Embryonic facial prominence (tissue), 1 donor: ENCODE measurements at regions not wholly inside any gene's neighbourhood (a gene's known extent, or its start where the extent isn't known, plus 50 kb on each side); places are given as distances from the start of the nearest gene placed in this dataset.

ENCODE experiments used
- DNase-seq: peaks from one replicate; pipeline ENCODE4 v3.0.0-alpha.2; 2016; ENCODE audit errors: extremely low spot score

DNA sequence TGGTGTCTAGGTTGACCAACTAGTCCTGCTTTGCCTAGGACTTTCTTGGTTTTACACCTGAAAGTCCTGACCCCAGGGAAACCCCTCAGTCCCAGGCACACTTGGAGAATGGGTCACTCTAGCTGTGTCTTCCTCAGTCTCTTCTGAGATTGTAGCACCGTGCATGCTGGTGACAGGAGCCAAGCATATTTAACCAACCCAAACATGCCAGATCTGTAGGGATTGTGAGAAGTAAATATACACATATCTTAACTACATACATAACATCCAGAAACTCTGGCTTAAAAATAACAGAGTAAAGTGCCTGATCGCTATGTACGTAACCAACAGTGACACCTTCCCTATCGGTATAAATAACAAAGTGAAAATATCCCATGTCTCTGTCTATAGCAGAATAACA lies 158.1 kb downstream of the HAPSTR1 start:
- DNase-seq = no peak

DNA sequence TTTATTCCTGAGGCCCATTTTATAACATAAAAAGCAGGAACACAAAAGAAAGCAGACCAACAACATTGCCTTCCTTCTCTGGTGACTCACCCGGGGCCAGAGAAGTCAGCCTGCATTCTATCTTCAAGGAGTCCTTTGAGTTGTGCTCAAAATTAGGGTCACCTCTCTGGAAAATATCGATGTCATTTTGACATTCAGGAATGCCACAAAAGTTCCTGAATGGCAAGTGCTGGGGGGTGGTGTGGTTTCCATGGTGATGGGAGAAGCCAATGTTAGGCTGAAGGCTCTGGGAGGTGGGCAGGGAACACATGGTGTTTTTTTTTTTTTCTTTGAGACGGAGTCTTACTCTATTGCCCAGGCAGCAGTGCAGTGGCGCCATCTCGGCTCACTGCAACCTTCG lies 159.6 kb downstream of the HAPSTR1 start:
- no peak for DNase-seq

DNA sequence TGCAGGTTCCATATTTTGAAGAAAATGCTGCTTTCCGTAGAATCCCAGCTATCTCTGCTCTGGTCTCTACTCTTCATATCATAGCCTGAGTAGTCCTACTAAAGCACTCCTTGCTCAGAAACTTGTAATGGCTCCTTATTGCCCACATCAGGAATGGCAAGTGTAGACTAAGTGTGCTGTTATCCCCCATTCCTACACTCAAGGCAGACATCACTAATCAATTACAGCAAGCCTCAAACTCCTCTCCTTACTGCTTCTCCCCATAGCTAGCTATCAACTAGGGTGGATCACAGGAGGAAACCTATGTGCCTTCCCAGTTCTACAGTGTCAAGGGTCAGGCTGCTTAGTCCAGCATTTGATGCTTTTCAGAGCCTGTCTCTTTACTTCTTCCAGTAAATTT lies 163.4 kb downstream of the HAPSTR1 start:
- DNase-seq = no peak

DNA sequence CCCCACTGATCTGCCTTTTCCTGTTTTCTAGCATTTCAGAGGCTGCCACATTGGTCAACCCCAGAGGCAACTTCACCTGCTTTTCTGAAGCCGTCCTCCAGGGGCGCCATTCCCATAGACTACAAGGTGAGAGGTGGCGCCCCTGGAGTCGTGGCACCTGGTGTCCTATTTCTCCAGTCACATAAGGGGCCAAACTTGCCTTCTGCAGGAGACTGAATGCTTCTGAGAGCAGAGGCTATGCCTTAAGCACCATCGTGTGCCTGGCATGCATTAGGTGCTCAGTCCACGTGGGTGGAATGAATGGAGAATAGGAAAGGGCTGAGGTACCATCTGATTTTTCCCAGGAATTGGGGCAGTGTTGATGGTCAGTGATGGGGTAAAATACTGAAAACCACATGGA lies 164.8 kb downstream of the HAPSTR1 start:
- DNase-seq = no peak

DNA sequence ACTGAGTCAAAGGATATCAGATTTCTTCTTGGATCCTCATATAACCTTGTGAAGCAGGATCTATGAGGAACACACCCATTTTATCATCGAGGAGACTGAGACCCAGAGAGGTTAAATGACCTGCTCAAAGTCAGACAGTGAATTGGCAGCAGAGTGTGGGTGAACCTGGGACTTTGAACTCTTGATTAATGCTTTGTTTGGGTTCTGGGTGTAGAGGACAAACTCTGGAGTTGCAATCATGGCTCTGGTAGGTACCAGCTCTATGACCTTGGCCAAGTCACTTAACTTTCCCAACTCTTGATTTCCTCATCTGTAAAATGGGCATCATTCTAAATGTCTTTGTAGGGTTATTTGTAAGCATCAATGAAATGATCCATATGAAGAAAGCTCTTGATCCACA lies 166.4 kb downstream of the HAPSTR1 start:
- DNase-seq = no peak

DNA sequence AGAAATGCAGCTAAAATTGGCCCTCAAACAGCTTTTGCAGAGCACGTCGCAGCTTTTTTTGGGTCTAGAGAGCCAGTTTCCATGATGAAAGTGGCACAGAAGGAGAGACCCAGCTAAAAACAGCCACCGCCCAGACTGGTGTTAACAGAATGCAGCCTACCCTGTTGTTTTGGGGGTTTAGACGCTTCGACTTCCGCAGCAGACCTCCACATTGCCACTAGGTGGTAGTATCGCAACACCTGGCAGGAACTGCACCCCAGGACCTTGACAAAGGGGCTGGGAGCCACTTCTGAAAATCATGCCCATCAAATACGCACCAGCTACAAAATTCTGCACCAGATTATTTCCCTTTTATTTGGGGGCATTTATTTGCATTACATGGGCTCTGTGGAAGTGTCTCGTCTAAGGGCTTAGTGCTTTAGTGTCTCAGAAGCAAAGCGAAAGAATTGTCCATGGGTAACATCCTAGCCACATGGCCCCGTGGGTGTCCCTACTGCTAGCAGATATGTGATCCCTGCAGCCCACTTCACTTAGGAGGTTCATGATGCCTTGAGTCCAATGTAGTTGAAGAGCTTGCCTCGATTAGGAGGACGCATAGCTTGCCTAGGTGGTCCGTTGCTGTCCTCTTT lies 167.1 kb downstream of the HAPSTR1 start:
- DNase-seq = no peak

DNA sequence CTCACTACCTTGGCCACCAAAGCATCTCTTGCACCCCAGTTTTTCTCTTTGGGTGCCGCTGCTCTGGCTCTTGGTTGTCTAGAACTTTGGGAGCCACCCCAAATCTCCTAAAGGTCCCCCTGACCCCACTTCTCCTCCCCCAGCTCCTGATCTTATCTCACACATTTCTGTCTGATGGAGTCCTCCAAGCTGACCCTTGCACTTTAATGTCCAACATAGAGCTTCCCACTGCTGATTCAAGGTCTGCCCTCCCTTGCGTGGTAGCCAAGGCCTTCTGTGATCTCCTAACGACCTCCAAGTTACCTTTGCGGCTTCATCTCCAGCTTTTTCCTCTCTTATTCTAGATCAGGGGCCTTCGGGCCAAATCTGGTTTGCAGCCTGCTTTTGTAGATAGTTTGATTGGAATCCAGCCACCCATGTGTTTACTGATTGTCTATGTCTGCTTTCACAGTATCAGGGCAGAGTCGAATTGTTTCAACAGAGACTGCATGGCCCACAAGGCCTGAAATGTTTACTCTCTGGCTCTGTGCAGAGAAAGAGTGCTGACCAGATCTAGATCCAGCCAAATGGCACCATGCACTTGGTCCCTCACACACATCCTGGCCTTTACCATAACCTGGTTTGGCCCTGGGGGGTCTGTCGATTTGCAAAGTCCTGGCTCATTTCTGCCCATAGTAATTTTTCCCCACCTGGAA lies 168.6 kb downstream of the HAPSTR1 start:
- no peak for DNase-seq

DNA sequence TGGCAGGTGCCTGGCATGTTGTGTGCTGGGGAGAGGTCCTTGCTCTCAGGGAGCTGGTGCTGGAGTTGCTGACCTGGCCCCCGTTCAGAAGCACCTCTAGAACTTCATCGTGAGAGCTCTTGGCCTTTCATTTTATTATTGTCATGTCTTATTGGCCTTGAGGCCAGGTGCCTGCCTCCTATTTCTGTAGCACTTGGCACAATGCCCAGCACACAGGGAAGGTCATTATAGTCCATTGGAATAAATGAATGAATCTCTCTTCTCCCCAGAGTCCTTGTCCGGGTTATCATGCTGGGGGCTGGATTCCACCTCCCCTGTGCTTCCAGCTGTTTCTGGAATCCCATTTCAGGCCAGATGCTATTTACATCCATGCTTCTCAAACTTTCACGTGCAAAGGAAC lies 169.2 kb downstream of the HAPSTR1 start:
- no peak for DNase-seq

DNA sequence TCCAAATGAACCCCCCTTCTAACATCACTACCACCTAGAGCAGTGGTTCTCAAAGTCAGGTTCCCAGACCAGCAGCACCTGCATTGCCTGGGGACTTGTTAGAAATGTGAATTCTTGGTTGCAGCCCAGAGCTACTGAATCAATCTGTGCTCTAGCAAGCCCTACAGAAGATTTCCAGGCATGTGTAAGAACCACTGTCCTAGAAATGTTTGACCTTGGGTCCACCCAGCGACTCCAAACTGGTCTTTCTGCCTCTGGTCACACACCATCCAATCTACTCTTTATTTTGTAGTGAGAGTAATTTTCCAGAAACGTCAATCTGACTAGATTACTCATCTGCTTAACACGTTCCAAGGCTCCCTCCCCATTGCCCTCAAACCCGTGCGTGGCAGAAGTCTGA lies 169.9 kb downstream of the HAPSTR1 start:
- no peak for DNase-seq

DNA sequence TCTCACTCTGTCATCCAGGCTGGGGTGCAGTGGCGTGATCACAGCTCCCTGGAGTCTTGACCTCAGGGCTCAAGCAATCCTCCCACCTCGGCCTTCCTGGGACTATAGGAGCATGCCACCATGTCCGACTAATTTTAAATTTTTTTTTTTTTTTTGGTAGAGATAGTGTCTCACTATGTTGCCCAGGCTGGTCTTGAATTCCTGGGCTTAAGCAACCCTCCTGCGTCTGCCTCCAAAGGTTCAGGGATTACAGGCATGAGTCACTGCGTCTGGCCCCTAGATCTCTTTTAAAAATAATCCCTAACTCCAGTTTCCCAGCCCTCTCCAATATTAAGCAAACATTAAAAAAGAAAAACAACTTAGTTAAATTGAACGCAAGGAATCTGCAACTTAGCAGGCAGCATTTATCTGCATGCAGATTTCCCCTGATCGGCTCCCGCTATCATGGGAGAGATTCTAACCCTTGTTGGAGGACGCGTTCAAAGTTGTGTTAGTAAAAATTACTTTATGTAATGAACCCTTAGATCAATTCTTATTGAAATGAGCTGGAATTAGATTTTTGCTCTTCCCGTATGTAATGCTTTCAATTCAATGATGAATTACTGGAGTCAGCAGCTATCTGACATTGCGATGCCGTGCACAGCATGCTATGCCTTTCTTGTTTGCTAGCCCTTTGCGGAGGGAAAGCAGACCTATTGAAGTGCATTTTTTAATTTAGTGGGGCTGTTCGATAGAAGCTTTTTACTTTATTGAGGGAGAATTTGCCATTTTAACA lies 171.7 kb downstream of the HAPSTR1 start:
- DNase-seq = no peak

DNA sequence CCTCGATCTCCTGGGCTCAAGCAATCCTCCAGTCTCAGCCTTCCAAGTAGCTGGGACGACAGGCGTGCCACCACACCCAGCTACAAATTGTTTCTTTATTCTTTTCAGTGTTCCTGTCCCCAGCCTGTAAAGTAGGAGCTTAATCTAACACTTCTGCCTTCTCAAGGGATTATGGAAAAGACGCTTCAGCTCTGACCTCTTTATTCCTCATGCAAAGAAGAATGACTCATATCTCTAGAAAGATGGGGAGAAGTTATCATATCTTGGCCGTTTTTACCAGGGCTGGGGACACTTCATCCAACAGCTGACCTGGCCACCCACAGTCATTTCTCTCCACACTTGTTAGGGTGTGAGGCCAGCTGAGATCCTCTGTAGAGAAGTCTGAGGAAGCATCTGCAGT lies 172.6 kb downstream of the HAPSTR1 start:
- no peak for DNase-seq

DNA sequence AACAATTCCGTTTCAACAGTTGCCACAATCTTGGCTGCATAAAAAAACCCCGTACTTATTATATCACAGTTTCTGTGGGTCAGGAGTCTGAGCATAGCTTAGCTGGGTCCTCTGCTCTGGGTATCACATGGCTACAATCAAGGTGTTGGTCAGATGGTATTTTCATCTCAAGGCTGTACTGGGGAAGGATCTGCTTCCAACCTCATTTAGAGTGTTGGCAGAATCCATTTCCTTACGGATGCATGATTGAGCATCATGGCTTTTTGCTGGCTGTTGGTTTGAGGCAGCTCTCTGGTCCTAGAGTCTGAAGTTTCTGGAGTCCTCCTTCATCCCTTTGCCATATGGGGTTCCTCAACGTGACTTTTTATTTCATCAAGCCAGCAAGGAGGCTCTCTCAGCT lies 177.0 kb downstream of the HAPSTR1 start:
- DNase-seq = no peak

DNA sequence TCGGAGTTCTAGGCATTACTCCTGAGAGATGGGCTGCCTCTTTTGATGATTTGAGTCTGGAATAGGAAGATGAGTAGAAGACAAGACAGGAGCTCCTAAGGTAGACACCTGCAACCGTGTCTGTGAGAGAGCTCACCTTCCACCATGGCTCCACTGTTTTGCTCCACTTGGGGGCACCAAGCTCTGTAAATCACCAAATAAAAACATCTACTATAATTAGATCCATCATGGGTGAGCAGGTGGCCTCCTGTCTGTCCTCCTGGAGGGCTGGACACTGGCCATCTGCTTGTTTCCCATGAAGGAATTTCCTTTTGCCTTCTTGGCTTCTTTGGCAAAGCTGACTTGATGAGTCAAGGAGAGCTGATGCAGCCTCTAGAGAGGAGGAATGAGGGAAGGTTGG lies 179.0 kb downstream of the HAPSTR1 start:
- no peak for DNase-seq

DNA sequence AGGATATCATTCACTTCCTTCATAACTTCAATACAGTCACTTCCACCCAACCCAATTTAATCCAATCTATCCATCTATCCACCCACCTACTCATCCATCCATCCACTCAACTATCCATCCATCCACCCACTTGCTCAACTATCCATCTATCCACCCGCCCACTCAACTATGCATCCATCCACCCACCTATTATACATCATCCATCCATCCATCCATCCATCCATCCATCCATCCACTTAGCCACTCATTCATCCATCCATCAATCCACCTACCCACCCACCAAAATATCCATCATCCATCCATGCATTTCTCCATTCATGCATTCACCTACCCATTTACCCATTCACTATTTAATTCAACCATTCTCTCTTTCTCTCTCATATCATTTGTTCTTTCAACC lies 179.5 kb downstream of the HAPSTR1 start:
- no peak for DNase-seq

DNA sequence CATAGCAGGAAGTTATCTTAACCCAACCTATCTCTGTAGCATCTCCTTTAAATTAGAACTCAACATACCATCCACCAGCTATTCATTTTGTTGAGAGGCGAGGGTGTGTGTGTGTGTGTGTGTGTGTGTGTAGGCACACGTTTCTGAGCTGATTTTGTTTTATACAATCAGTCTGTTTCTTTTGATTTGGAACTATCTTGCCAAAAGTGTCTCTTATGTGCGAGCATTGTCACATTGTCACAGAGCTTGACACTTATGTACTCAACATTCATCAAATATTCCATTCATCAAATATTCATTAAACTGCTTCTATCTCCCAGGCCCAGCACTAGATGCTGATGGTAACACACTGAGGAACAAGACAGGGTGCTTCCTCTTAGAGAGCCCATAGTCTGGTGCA lies 180.4 kb downstream of the HAPSTR1 start:
- DNase-seq = no peak

DNA sequence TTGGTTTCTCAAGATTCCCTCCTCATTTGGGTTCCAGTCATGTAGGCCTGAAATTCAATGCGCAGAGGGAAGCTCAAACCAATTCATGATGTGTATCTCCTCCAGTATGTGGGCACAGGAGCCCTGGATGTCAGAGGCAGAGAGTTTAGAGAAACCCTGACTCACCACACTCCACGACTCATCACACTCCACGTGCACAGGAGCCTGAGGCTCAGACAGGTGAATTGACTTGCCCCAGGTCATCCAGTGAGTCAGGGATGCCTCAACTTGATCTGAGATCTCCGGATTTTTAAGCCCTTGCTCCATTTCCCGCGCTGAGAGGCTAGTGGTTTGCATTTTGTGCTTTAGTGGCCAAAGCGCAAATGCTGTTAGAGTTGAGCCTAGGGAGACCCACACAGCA lies 183.9 kb downstream of the HAPSTR1 start:
- DNase-seq = no peak

DNA sequence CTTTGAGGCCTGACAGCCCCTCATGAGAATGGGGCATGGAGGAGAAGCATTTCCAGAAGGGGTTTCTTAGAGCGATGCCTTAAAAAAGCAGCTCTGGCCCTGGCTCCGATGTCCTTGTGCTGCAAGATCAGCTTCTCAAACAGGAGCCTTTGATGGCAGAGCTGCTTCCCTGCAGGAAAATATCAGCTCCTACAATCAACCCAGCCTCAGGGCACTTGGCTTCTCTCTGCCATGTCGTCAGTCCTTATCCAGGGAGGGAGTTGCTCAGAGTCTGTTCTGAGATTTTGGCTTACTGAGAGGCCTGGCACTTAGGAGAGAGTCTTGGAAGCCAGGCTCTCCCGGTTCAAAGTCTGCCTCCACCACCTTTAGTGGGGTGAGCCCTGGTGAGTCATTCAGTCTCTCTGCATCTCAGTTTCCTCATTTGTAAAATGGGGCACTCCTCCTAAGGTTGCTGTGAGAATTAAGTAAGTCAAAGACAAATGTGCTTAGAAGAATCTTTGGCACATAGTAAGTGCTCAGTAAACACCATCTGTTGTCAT lies 184.4 kb downstream of the HAPSTR1 start:
- no peak for DNase-seq

DNA sequence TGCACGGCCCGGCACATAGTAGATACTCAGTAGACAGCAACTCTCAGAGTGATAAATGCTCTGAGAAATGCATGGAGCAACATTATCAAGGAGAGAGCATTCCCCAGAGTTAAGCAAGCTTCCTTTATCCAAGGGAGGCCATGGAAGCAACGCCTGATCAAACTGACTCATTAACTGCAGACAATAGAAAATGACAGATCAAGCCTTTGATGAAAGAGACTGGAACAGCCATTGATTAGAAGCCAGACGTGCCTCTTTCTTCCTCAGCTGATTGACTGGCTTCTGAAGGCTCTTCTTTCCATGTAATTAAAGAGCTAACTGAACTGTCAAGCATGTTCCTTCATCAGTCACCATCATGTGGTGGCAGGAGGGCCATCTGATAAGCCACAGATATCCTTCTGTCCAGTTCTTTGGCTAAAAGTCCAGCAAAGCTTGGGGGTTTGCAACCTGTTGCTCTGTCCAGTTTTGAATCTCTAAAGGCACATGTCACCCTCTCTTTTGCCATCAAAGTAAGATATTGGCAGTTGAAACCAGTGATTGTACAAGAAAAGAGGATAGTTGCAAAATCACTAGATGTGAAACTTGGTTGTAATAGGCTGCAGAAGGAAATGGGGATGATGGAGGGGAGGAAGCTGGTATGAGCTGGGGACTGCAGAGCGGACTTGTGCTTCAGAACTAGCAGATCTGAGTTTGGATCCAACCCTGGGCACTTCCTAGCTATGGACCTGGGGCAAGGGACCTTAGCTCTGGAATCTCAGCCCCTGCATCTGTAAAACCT lies 188.0 kb downstream of the HAPSTR1 start:
- no peak for DNase-seq

DNA sequence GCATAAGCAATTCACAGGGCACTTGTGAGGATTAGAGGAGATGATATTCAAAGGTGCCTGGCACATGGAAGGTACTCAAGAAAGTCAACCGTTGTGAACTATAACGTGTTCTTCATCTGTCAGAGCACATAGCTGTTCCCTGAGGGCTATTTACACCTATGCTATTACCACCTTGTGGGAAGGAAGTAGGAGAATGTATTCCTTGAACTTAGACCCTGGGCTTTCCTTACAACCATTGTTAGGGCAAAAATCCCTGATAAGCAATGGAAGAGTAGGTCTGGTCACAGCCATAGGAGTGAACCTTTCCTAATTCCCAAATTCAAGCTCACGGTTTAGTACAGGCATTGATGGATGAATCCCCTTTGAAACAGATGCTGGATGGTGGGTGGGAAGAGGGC lies 188.6 kb downstream of the HAPSTR1 start:
- DNase-seq = no peak

DNA sequence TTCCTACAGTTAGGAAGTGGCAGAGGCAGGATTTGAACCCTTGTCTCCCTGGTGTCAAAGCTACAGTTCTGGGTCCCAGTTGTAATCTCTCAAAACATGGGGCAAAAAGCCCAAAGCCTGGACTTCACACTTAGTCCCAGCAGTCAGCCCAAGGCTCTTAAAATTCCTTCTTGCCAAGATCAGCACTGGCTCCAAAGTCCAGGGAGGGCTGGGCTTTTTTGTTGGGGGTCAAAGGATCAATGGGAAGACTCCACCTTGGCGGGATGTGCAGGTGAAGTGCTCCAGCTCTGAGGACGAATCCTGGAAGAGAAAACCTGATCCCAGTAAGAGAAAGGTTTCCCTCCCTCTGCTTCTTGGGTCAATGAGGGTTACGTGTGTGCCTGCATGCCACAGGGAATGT lies 195.5 kb downstream of the HAPSTR1 start:
- DNase-seq = no peak

DNA sequence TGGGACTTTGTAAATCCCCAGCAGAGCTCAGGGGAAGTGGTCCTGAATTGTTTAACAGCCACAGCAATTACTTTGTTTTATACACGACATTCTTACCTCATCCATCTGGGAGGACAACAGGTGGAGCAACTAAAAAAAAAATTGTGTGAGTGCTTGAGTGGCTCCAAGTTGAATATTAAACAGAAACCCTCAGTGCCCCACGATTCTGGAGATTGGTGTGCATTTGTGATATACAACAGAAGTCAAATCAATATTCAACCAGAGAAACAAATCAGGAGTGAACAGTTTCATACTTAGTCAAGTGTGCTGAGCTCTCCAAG lies 204.8 kb downstream of the HAPSTR1 start:
- DNase-seq = no peak

DNA sequence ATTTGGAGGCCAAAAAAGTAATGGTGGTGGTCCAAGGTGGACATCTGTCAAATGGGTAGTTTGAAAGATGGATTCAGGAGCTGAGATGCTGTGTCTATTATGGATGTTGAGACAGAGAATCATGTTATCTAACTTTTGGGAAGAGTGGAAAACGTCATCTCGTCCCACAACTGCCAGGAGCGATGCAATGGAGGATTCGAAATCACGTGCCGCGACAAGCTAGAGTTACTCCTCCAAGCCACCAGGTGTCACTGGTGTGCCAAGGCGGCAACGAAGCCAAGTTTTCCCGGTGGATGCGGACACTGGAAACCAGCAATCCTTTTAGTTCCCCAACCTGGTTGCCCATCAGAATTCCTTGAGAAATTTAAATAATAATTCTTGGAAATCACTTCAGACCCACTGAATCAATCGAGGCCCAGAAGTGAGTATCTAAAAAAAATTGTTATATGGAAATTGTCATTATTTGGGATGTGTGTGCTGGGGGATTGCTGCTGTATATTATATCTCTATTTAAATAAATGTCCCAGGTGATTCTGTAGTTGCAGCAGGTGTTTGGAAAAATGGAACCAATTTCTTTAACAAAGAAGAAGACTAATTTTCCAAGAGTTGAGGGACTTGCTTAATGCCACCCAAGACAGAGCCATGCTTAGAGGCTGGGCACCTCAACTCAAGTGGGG lies 206.1 kb downstream of the HAPSTR1 start:
- no peak for DNase-seq
